ENCODE measurements at regions not wholly inside any gene's neighbourhood (a gene's known extent, or its start where the extent isn't known, plus 50 kb on each side); places are given as distances from the start of the nearest gene placed in this dataset.

GRCh38 chr6:108760126-108761050 is 87.8 kb upstream of the ARMC2 start:
- Mint-ChIP-seq H3K36me3 (no peaks in the 10 kb centered on the region), H3K27me3 (peaks cover 0 to 26% (median 15%) of the 10 kb centered on the region in 5 donors), H3K4me1 (peaks cover 0 to 5% (median 0%) of the 10 kb centered on the region in 7 donors), H3K4me3 (no peak overlapping the region), H3K9me3 (peaks cover 0 to 5% (median 0%) of the 10 kb centered on the region in 11 donors), H3K27ac (no peak overlapping the region)
- H3K27ac ChIP-seq (ENCODE audit: low read depth, low read length): no peak overlapping the region
- no peaks in the 10 kb centered on the region for H3K27me3 ChIP-seq (ENCODE audit: control insufficient read depth in 2 of 2, insufficient read depth in 2 of 2, low read length in 2 of 2)
- ChIA-PET POLR2A (no interaction called here), CTCF (no interaction called here)
- ATAC-seq (no peak), DNase-seq (no peak)
- no peaks in the 10 kb centered on the region for H3K9me3 ChIP-seq (ENCODE audit: control insufficient read depth in 2 of 3, low read length in 3 of 3)
- no peaks in the 10 kb centered on the region for H3K4me1 ChIP-seq (ENCODE audit: control insufficient read depth in 2 of 2, insufficient read depth in 2 of 2, low read length in 2 of 2)
- no peak overlapping the region for H3K4me3 ChIP-seq (ENCODE audit: low read length)
- no peaks in the 10 kb centered on the region for H3K36me3 ChIP-seq (ENCODE audit: control insufficient read depth in 2 of 3, insufficient read depth in 3 of 3, low read length in 3 of 3)
- intact Hi-C loops (cut with micrococcal nuclease): no loop called here

- Mint-ChIP-seq H3K36me3 (no peaks in the 10 kb centered on the region), H3K27ac (no peak overlapping the region), H3K9me3 (peaks cover 0 to 5% (median 0%) of the 10 kb centered on the region in 11 donors), H3K27me3 (peaks cover 0 to 33% (median 15%) of the 10 kb centered on the region in 5 donors), H3K4me1 (peaks cover 0 to 5% (median 0%) of the 10 kb centered on the region in 7 donors), H3K4me3 (no peak overlapping the region)
- Histone ChIP-seq H3K9me3 (ENCODE audit: control insufficient read depth in 2 of 3, low read length in 3 of 3) (no peaks in the 10 kb centered on the region), H3K27ac (ENCODE audit: low read depth, low read length) (no peak overlapping the region), H3K4me3 (ENCODE audit: low read length) (no peak overlapping the region), H3K36me3 (ENCODE audit: control insufficient read depth in 2 of 3, insufficient read depth in 3 of 3, low read length in 3 of 3) (no peaks in the 10 kb centered on the region), H3K27me3 (ENCODE audit: control insufficient read depth in 2 of 2, insufficient read depth in 2 of 2, low read length in 2 of 2) (no peaks in the 10 kb centered on the region), H3K4me1 (ENCODE audit: control insufficient read depth in 2 of 2, insufficient read depth in 2 of 2, low read length in 2 of 2) (no peaks in the 10 kb centered on the region)
- intact Hi-C loops (cut with micrococcal nuclease): no loop called here
- ATAC-seq: no peak
- ChIA-PET CTCF (no interaction called here), POLR2A (interaction anchor here (0.6 kb wide), 1 partner anchor 276 kb away, joined by 3 read pairs; no protein-coding TSS in a partner anchor)
- no peak for DNase-seq
Measured at GRCh38 chr6:108762394-108762793, 85.8 kb upstream of the ARMC2 start.

- Histone ChIP-seq H3K4me1 (ENCODE audit: control insufficient read depth in 2 of 2, insufficient read depth in 2 of 2, low read length in 2 of 2) (no peaks in the 10 kb centered on the region), H3K4me3 (ENCODE audit: low read length) (no peak overlapping the region), H3K27me3 (ENCODE audit: control insufficient read depth in 2 of 2, insufficient read depth in 2 of 2, low read length in 2 of 2) (no peaks in the 10 kb centered on the region), H3K36me3 (ENCODE audit: control insufficient read depth in 2 of 3, insufficient read depth in 3 of 3, low read length in 3 of 3) (no peaks in the 10 kb centered on the region), H3K27ac (ENCODE audit: low read depth, low read length) (no peak overlapping the region), H3K9me3 (ENCODE audit: control insufficient read depth in 2 of 3, low read length in 3 of 3) (no peaks in the 10 kb centered on the region)
- CTCF ChIA-PET: no interaction called here
- H3K27me3 Mint-ChIP-seq: peaks cover 0 to 31% (median 15%) of the 10 kb centered on the region in 5 donors
- H3K36me3 Mint-ChIP-seq: no peaks in the 10 kb centered on the region
- H3K27ac Mint-ChIP-seq: no peak overlapping the region
- no peak for ATAC-seq
- H3K9me3 Mint-ChIP-seq: peaks cover 0 to 5% (median 0%) of the 10 kb centered on the region in 11 donors
- no peak overlapping the region for H3K4me3 Mint-ChIP-seq
- DNase-seq: no peak
- peaks cover 0 to 10% (median 5%) of the 10 kb centered on the region in 7 donors for H3K4me1 Mint-ChIP-seq
- intact Hi-C loops (cut with micrococcal nuclease): no loop called here
- POLR2A ChIA-PET: no interaction called here
Measured at GRCh38 chr6:108763931-108764579, 84.2 kb upstream of the ARMC2 start.

- no peaks in the 10 kb centered on the region for H3K9me3 ChIP-seq (ENCODE audit: control insufficient read depth in 2 of 3, low read length in 3 of 3)
- Mint-ChIP-seq H3K9me3 (peaks cover 0 to 5% (median 0%) of the 10 kb centered on the region in 11 donors), H3K27ac (no peak overlapping the region), H3K4me1 (peaks cover 0 to 10% (median 5%) of the 10 kb centered on the region in 7 donors), H3K27me3 (peaks cover 0 to 29% (median 15%) of the 10 kb centered on the region in 5 donors), H3K36me3 (no peaks in the 10 kb centered on the region), H3K4me3 (no peak overlapping the region)
- DNase-seq (no peak), ATAC-seq (no peak)
- H3K4me3 ChIP-seq (ENCODE audit: low read length): no peak overlapping the region
- H3K27me3 ChIP-seq (ENCODE audit: control insufficient read depth in 2 of 2, insufficient read depth in 2 of 2, low read length in 2 of 2): no peaks in the 10 kb centered on the region
- no peak overlapping the region for H3K27ac ChIP-seq (ENCODE audit: low read depth, low read length)
- H3K4me1 ChIP-seq (ENCODE audit: control insufficient read depth in 2 of 2, insufficient read depth in 2 of 2, low read length in 2 of 2): no peaks in the 10 kb centered on the region
- no peaks in the 10 kb centered on the region for H3K36me3 ChIP-seq (ENCODE audit: control insufficient read depth in 2 of 3, insufficient read depth in 3 of 3, low read length in 3 of 3)
- intact Hi-C loops (cut with micrococcal nuclease): no loop called here
- CTCF ChIA-PET: interaction anchor here (1.4 kb wide), 1 partner anchor 222 kb away, joined by 3 read pairs; no protein-coding TSS in a partner anchor
- POLR2A ChIA-PET: no interaction called here
Measured at GRCh38 chr6:108764580-108764950, 83.7 kb upstream of the ARMC2 start.

- H3K9me3 Mint-ChIP-seq: peaks cover 0 to 9% (median 0%) of the 10 kb centered on the region in 11 donors
- POLR2A ChIA-PET: no interaction called here
- DNase-seq (no peak), ATAC-seq (no peak)
- no peaks in the 10 kb centered on the region for H3K27me3 ChIP-seq (ENCODE audit: control insufficient read depth in 2 of 2, insufficient read depth in 2 of 2, low read length in 2 of 2)
- H3K9me3 ChIP-seq (ENCODE audit: control insufficient read depth in 2 of 3, low read length in 3 of 3): no peaks in the 10 kb centered on the region
- peaks cover 0 to 4% (median 0%) of the 10 kb centered on the region in 5 donors for H3K36me3 Mint-ChIP-seq
- no peaks in the 10 kb centered on the region for H3K36me3 ChIP-seq (ENCODE audit: control insufficient read depth in 2 of 3, insufficient read depth in 3 of 3, low read length in 3 of 3)
- H3K4me1 Mint-ChIP-seq: peaks cover 0 to 10% (median 5%) of the 10 kb centered on the region in 7 donors
- H3K27ac Mint-ChIP-seq: no peak overlapping the region
- no peak overlapping the region for H3K4me3 Mint-ChIP-seq
- no peak overlapping the region for H3K4me3 ChIP-seq (ENCODE audit: low read length)
- H3K27me3 Mint-ChIP-seq: peaks cover 0 to 33% (median 17%) of the 10 kb centered on the region in 5 donors
- intact Hi-C loops (cut with micrococcal nuclease): no loop called here
- CTCF ChIA-PET: interaction anchor here (0.8 to 1.4 kb wide), 2 partner anchors 223 to 262 kb away, joined by 3 read pairs; no protein-coding TSS in a partner anchor
- H3K4me1 ChIP-seq (ENCODE audit: control insufficient read depth in 2 of 2, insufficient read depth in 2 of 2, low read length in 2 of 2): no peaks in the 10 kb centered on the region
- H3K27ac ChIP-seq (ENCODE audit: low read depth, low read length): no peak overlapping the region
Measured at GRCh38 chr6:108765495-108765894, 82.7 kb upstream of the ARMC2 start.

GRCh38 chr6:108766419-108766818 is 81.8 kb upstream of the ARMC2 start:
- Histone ChIP-seq H3K4me1 (ENCODE audit: control insufficient read depth in 2 of 2, insufficient read depth in 2 of 2, low read length in 2 of 2) (no peaks in the 10 kb centered on the region), H3K4me3 (ENCODE audit: low read length) (no peak overlapping the region), H3K9me3 (ENCODE audit: control insufficient read depth in 2 of 3, low read length in 3 of 3) (no peaks in the 10 kb centered on the region), H3K27me3 (ENCODE audit: control insufficient read depth in 2 of 2, insufficient read depth in 2 of 2, low read length in 2 of 2) (no peaks in the 10 kb centered on the region), H3K27ac (ENCODE audit: low read depth, low read length) (no peak overlapping the region), H3K36me3 (ENCODE audit: control insufficient read depth in 2 of 3, insufficient read depth in 3 of 3, low read length in 3 of 3) (no peaks in the 10 kb centered on the region)
- intact Hi-C loops (cut with micrococcal nuclease): no loop called here
- H3K9me3 Mint-ChIP-seq: peaks cover 0 to 10% (median 0%) of the 10 kb centered on the region in 11 donors
- peaks cover 0 to 7% (median 0%) of the 10 kb centered on the region in 5 donors for H3K36me3 Mint-ChIP-seq
- H3K4me3 Mint-ChIP-seq: no peak overlapping the region
- H3K27me3 Mint-ChIP-seq: peaks cover 0 to 28% (median 12%) of the 10 kb centered on the region in 5 donors
- DNase-seq (no peak), ATAC-seq (no peak)
- peaks cover 0 to 10% (median 5%) of the 10 kb centered on the region in 7 donors for H3K4me1 Mint-ChIP-seq
- H3K27ac Mint-ChIP-seq: no peak overlapping the region
- ChIA-PET POLR2A (no interaction called here), CTCF (no interaction called here)

All from naive thymus-derived CD4-positive, alpha-beta T cell (primary cell).